Activated naive CD4-positive, alpha-beta T cell treated with anti-CD3 and anti-CD28 coated beads, Interleukin-2, amount 50 U/mL, for 16 hours (primary cell): ENCODE measurements at regions not wholly inside any gene's neighbourhood (a gene's known extent, or its start where the extent isn't known, plus 50 kb on each side); places are given as distances from the start of the nearest gene placed in this dataset.

Experiments used
- DNase-seq: peaks from one replicate; pipeline ENCODE4 v3.0.0-alpha.2; 2020

- no peak for DNase-seq
Observed at GRCh38 chr1:208923456-208923855, 660.1 kb upstream of the CAMK1G start.

GRCh38 chr1:208923946-208924720 is 659.4 kb upstream of the CAMK1G start:
- no peak for DNase-seq

- DNase-seq: no peak
Observed at GRCh38 chr1:208924928-208925327, 658.6 kb upstream of the CAMK1G start.

- DNase-seq: no peak
Observed at GRCh38 chr1:208928349-208929010, 655.0 kb upstream of the CAMK1G start.

- no peak for DNase-seq
Observed at GRCh38 chr1:208929575-208929974, 653.9 kb upstream of the CAMK1G start.

- DNase-seq: no peak
Observed at GRCh38 chr1:208931936-208932335, 651.6 kb upstream of the CAMK1G start.

GRCh38 chr1:208933984-208934525 is 649.5 kb upstream of the CAMK1G start:
- no peak for DNase-seq

- DNase-seq: no peak
Observed at GRCh38 chr1:208934933-208935332, 648.6 kb upstream of the CAMK1G start.

- DNase-seq: no peak
Observed at GRCh38 chr1:208935517-208936187, 647.9 kb upstream of the CAMK1G start.

- no peak for DNase-seq
Observed at GRCh38 chr1:208939537-208940085, 643.9 kb upstream of the CAMK1G start.

- no peak for DNase-seq
Observed at GRCh38 chr1:208942394-208943130, 641.0 kb upstream of the CAMK1G start.

- no peak for DNase-seq
Observed at GRCh38 chr1:208943291-208943690, 640.2 kb upstream of the CAMK1G start.

GRCh38 chr1:208944981-208945451 is 638.5 kb upstream of the CAMK1G start:
- no peak for DNase-seq

- DNase-seq: no peak
Observed at GRCh38 chr1:208950206-208950605, 633.3 kb upstream of the CAMK1G start.

- DNase-seq: no peak
Observed at GRCh38 chr1:208951026-208951525, 632.4 kb upstream of the CAMK1G start.

GRCh38 chr1:208951908-208952307 is 631.6 kb upstream of the CAMK1G start:
- DNase-seq: no peak

- DNase-seq: no peak
Observed at GRCh38 chr1:208962867-208963266, 620.6 kb upstream of the CAMK1G start.

- no peak for DNase-seq
Observed at GRCh38 chr1:208965351-208965750, 618.2 kb upstream of the CAMK1G start.

GRCh38 chr1:208967334-208967733 is 616.2 kb upstream of the CAMK1G start:
- no peak for DNase-seq

- no peak for DNase-seq
Observed at GRCh38 chr1:208974717-208975116, 608.8 kb upstream of the CAMK1G start.

- no peak for DNase-seq
Observed at GRCh38 chr1:208975456-208975855, 608.1 kb upstream of the CAMK1G start.

GRCh38 chr1:208977012-208977411 is 606.5 kb upstream of the CAMK1G start:
- DNase-seq: no peak
